ENCODE measurements at regions not wholly inside any gene's neighbourhood (a gene's known extent, or its start where the extent isn't known, plus 50 kb on each side); places are given as distances from the start of the nearest gene placed in this dataset.

DNA sequence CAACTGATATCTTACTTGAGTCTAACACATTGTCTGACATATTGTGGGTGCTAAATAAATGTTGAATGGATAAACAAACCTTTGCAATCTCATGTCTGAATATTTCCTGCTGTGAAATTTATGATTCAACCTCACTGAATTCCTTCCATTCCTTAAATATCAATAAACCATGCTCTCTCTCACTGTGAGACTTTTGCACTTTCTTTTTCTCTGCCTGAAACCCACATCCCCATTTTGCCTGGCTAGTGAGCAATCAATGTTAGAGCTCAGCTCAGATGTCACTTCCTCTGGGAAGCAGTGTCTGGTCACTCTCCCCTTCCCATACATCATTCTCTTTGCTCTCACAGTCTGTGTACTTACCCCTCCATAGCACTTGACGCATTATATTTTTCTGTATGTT is 383.7 kb upstream of the TRPC7 start:
- TF ChIP-seq POLR2AphosphoS5 (IDR thresholded peaks at IDR 0.05; ENCODE audit: low read depth, low read length) = no peak
- TF ChIP-seq POLR2A (IDR thresholded peaks at IDR 0.05; ENCODE audit: low read depth, low read length) = no peak
- no peak for TF ChIP-seq TAF1 (IDR thresholded peaks at IDR 0.05; ENCODE audit: low read depth, low read length)
- TF ChIP-seq SPI1 (IDR thresholded peaks at IDR 0.05; ENCODE audit: low read depth, low read length) = no peak
- TF ChIP-seq POU2F2 (IDR thresholded peaks at IDR 0.05; ENCODE audit: low read depth, low read length) = no peak

All from GM12891 (cell line).